Endothelial cell of umbilical vein (primary cell): ENCODE measurements at regions not wholly inside any gene's neighbourhood (a gene's known extent, or its start where the extent isn't known, plus 50 kb on each side); places are given as distances from the start of the nearest gene placed in this dataset.

Experiments used
- BruUV-seq: library from RNA; stranded (reverse); fragments of 400-500 nt; replicated peaks from 2 replicates; lab custom pipeline; 2021; lab: Mats Ljungman, UMichigan
- CTCF ChIA-PET: fragments of 300-600, 350-600 bp; sonication (Branson Sonifier 250); formaldehyde crosslinking; loops from one replicate; lab custom pipeline; 2021; ENCODE audit warnings: antibody characterized with exemption, inconsistent platforms; lab: Charles Lee
- POLR2A ChIA-PET: fragments of 300-600, 350-600 bp; sonication (Branson Sonifier 250); formaldehyde crosslinking; loops from one replicate; lab custom pipeline; 2021; ENCODE audit warnings: antibody characterized with exemption, inconsistent platforms; lab: Charles Lee
- DNase-seq: peaks from one replicate; pipeline ENCODE4 v3.0.0-alpha.2; 2011; ENCODE audit warnings: low read depth, low spot score
- FAIRE-seq: peaks from 2 replicates; lab custom pipeline; 2011; peaks lifted over from hg19 to GRCh38; lab: Jason Lieb, UNC
- H2AFZ ChIP-seq: 2 replicates; pipeline ENCODE4 v1.6.0; 2012; ENCODE audit warnings: low read depth, low read length, control low read depth, inconsistent platforms
- H3K27ac ChIP-seq: 2 replicates; pipeline ENCODE4 v1.5.1; 2011; ENCODE audit warnings: low read depth, mild to moderate bottlenecking, control low read depth, low read length, moderate library complexity; ENCODE audit not compliant: insufficient read depth
- H3K27me3 ChIP-seq, 2 experiments: 2 replicates each; pipeline versions ENCODE4 v1.6.0 to v1.6.1; 2011; ENCODE audit warnings: low read length in 2 of 2, mixed read lengths in 1 of 2; ENCODE audit not compliant: control insufficient read depth in 2 of 2, insufficient read depth in 2 of 2
- H3K36me3 ChIP-seq, 2 experiments: 2 replicates in 1 of 2; 3 replicates in 1 of 2; pipeline ENCODE4 v1.5.1; 2011; ENCODE audit warnings: low read length in 2 of 2, mild to moderate bottlenecking in 1 of 2, moderate library complexity in 1 of 2; ENCODE audit not compliant: control insufficient read depth in 2 of 2, insufficient read depth in 2 of 2; ENCODE audit errors: extremely low read depth in 1 of 2
- H3K4me1 ChIP-seq: 3 replicates; pipeline ENCODE4 v1.5.1; 2011; ENCODE audit warnings: mild to moderate bottlenecking, low read length; ENCODE audit not compliant: control insufficient read depth, insufficient read depth; ENCODE audit errors: extremely low read depth
- H3K4me2 ChIP-seq: 2 replicates; pipeline ENCODE4 v1.6.1; 2011; ENCODE audit warnings: low read length, control low read depth, mixed read lengths; ENCODE audit not compliant: insufficient read depth
- H3K4me3 ChIP-seq, 3 experiments: fragments of 200-600 bp in 1 of 3; sonication (generic), shearing (Covaris generic) in 1 of 3; replicated peaks in 1 of 3; 2 replicates each; pipeline ENCODE4 v1.5.1; 2011 to 2016; ENCODE audit warnings: control low read depth in 3 of 3, low read length in 3 of 3, mild to moderate bottlenecking in 2 of 3, inconsistent platforms in 1 of 3, low read depth in 1 of 3, moderate library complexity in 1 of 3; ENCODE audit not compliant: insufficient read depth in 1 of 3
- H3K79me2 ChIP-seq: 2 replicates; pipeline ENCODE4 v1.6.0; 2012; ENCODE audit warnings: low read length, inconsistent platforms; ENCODE audit not compliant: control insufficient read depth, insufficient read depth
- H3K9ac ChIP-seq: replicated peaks from 2 replicates; pipeline ENCODE3; 2011; ENCODE audit warnings: low read length, control low read depth; ENCODE audit not compliant: insufficient read depth; ENCODE audit errors: extremely low read depth
- H3K9me1 ChIP-seq: replicated peaks from 3 replicates; pipeline ENCODE4 v1.6.0; 2011; ENCODE audit warnings: mild to moderate bottlenecking, low read length; ENCODE audit not compliant: control insufficient read depth, insufficient read depth; ENCODE audit errors: extremely low read depth
- H3K9me3 ChIP-seq: replicated peaks from 2 replicates; pipeline ENCODE4 v1.5.1; 2012; ENCODE audit warnings: low read length, inconsistent platforms; ENCODE audit not compliant: control insufficient read depth, insufficient read depth
- H4K20me1 ChIP-seq: replicated peaks from 2 replicates; pipeline ENCODE3; 2011; ENCODE audit warnings: mild to moderate bottlenecking, low read length; ENCODE audit not compliant: control insufficient read depth, insufficient read depth; ENCODE audit errors: extremely low read depth
- CTCF ChIP-seq, 2 donors: IDR thresholded peaks; 1 replicate in 1 of 2; 2 replicates in 1 of 2; pipeline ENCODE4 v1.5.1; 2011; ENCODE audit warnings: low read length in 2 of 2, mild to moderate bottlenecking in 2 of 2, moderate library complexity in 2 of 2, control low read depth in 1 of 2, inconsistent platforms in 1 of 2, low read depth in 1 of 2; ENCODE audit not compliant: insufficient read depth in 1 of 2; ENCODE audit errors: extremely low read depth in 1 of 2
- EZH2 ChIP-seq: IDR thresholded peaks from 2 replicates; pipeline ENCODE4 v1.6.1; 2012; ENCODE audit warnings: borderline replicate concordance, low read depth, mild to moderate bottlenecking, moderate library complexity, low read length, inconsistent platforms; ENCODE audit not compliant: severe bottlenecking
- FOS ChIP-seq: IDR thresholded peaks from 2 replicates; pipeline ENCODE4 v1.6.1; 2011; ENCODE audit warnings: mild to moderate bottlenecking, low read length, moderate library complexity, borderline replicate concordance; ENCODE audit not compliant: insufficient read depth
- GATA2 ChIP-seq: IDR thresholded peaks from 2 replicates; pipeline ENCODE4 v1.7.0; 2011; ENCODE audit warnings: low read depth, mild to moderate bottlenecking, moderate library complexity, mixed read lengths, low read length; ENCODE audit not compliant: insufficient read length, insufficient read depth
- JUN ChIP-seq: IDR thresholded peaks from 2 replicates; pipeline ENCODE4 v1.6.1; 2011; ENCODE audit warnings: borderline replicate concordance, low read depth; ENCODE audit not compliant: insufficient read length, insufficient read depth
- MAX ChIP-seq: IDR thresholded peaks from 2 replicates; pipeline ENCODE4 v1.6.1; 2011; ENCODE audit not compliant: insufficient read depth, insufficient read length
- MYC ChIP-seq: IDR thresholded peaks from one replicate; pipeline ENCODE4 v1.6.1; 2011; ENCODE audit warnings: mild to moderate bottlenecking, low read depth, low read length
- POLR2A ChIP-seq: IDR thresholded peaks from 2 replicates; pipeline ENCODE4 v1.6.1; 2012; ENCODE audit warnings: low read depth, mild to moderate bottlenecking, control low read depth, low read length
- POLR2AphosphoS5 ChIP-seq: IDR thresholded peaks from 2 replicates; pipeline ENCODE4 v1.6.1; 2012; ENCODE audit warnings: low read depth, mild to moderate bottlenecking, control low read depth, low read length, moderate library complexity; ENCODE audit not compliant: insufficient read depth
- dilution Hi-C: fragments of 300-500 bp; cut with MboI; formaldehyde crosslinking; loops from one replicate; pipeline ENCODE4 v1.15.0; 2019; ENCODE audit warnings: low sequenced_read_pairs; ENCODE audit not compliant: extremely low pct_ligation_motif_present
- intact Hi-C: fragments of 100-400 bp; cut with micrococcal nuclease; formaldehyde crosslinking; loops from one replicate; pipeline ENCODE4 v1.10.0; 2022

- H3K9me3 ChIP-seq: no peaks in the 10 kb centered on the region
- no TSS peak for BruUV-seq
- no peaks in the 10 kb centered on the region for H3K36me3 ChIP-seq
- no peak overlapping the region for H2AFZ ChIP-seq
- TF ChIP-seq EZH2 (no peak), MYC (no peak), FOS (no peak), POLR2A (no peak), POLR2AphosphoS5 (no peak), JUN (no peak), MAX (no peak), GATA2 (no peak), CTCF (IDR thresholded peaks at IDR 0.05; ENCODE audit: extremely low read depth in 1 of 2, insufficient read depth in 1 of 2, low read depth in 1 of 2, low read length in 2 of 2) (no peak)
- dilution Hi-C loops (no loop called here), intact Hi-C loops (no loop called here)
- POLR2A ChIA-PET: no interaction called here
- H3K79me2 ChIP-seq: no peaks in the 10 kb centered on the region
- H3K9ac ChIP-seq: no peak overlapping the region
- no peak overlapping the region for H3K4me3 ChIP-seq
- H4K20me1 ChIP-seq: no peaks in the 10 kb centered on the region
- no peak overlapping the region for H3K4me2 ChIP-seq
- CTCF ChIA-PET: no interaction called here
- H3K9me1 ChIP-seq: no peaks in the 10 kb centered on the region
- DNase-seq (no peak), FAIRE-seq (no peak)
- no peaks in the 10 kb centered on the region for H3K4me1 ChIP-seq
- H3K27me3 ChIP-seq: peaks cover 3 to 12% of the 10 kb centered on the region in 2 experiments
- H3K27ac ChIP-seq: no peak overlapping the region
Measured at GRCh38 chr9:99472240-99472915, 250.3 kb downstream of the SEC61B start.
